ENCODE measurements at regions not wholly inside any gene's neighbourhood (a gene's known extent, or its start where the extent isn't known, plus 50 kb on each side); places are given as distances from the start of the nearest gene placed in this dataset.
"Not testable (repeated sequence)": the region's sequence is repeated elsewhere in the genome, so short reads cannot be mapped to it uniquely, and the experiment has no call there.

- H3K27me3 ChIP-seq (ENCODE audit: control insufficient read depth in 1 of 2, insufficient read depth in 2 of 2, low read length in 2 of 2): no peaks in the 10 kb centered on the region
Observed at GRCh38 chr7:17098515-17098914, 199.9 kb upstream of the AHR start.

GRCh38 chr7:17099083-17099973 lies 199.1 kb upstream of the AHR start:
- H3K9ac ChIP-seq (ENCODE audit: low read length): no peak overlapping the region
- H3K9me3 ChIP-seq (ENCODE audit: low read length): no peaks in the 10 kb centered on the region
- no peaks in the 10 kb centered on the region for H3K36me3 ChIP-seq (ENCODE audit: insufficient read depth, low read length)
- H3K4me3 ChIP-seq (ENCODE audit: low read depth in 1 of 2, low read length in 2 of 2): no peak overlapping the region
- no peaks in the 10 kb centered on the region for H3K4me1 ChIP-seq (ENCODE audit: insufficient read depth, low read length)
- H3K27me3 ChIP-seq (ENCODE audit: control insufficient read depth in 1 of 2, insufficient read depth in 2 of 2, low read length in 2 of 2): no peaks in the 10 kb centered on the region
- no peak overlapping the region for H3K27ac ChIP-seq (ENCODE audit: low read depth, low read length)

More at GRCh38 chr7:17098515-17098914, 199.9 kb upstream of the AHR start:
- no peaks in the 10 kb centered on the region for H3K4me1 ChIP-seq (ENCODE audit: insufficient read depth, low read length)
- H3K36me3 ChIP-seq (ENCODE audit: insufficient read depth, low read length): no peaks in the 10 kb centered on the region
- no peak overlapping the region for H3K4me3 ChIP-seq (ENCODE audit: low read depth in 1 of 2, low read length in 2 of 2)
- no peak overlapping the region for H3K9ac ChIP-seq (ENCODE audit: low read length)
- no peak overlapping the region for H3K27ac ChIP-seq (ENCODE audit: low read depth, low read length)
- no peaks in the 10 kb centered on the region for H3K9me3 ChIP-seq (ENCODE audit: low read length)

- H3K4me1 ChIP-seq (ENCODE audit: insufficient read depth, low read length); H3K36me3 ChIP-seq (ENCODE audit: insufficient read depth, low read length); H3K9me3 ChIP-seq (ENCODE audit: low read length); H3K27me3 ChIP-seq (ENCODE audit: control insufficient read depth in 1 of 2, insufficient read depth in 2 of 2, low read length in 2 of 2); H3K9ac ChIP-seq (ENCODE audit: low read length); H3K27ac ChIP-seq (ENCODE audit: low read depth, low read length); H3K4me3 ChIP-seq (ENCODE audit: low read depth in 1 of 2, low read length in 2 of 2): not testable (repeated sequence)
Observed at GRCh38 chr7:17099974-17100509, 198.4 kb upstream of the AHR start.

GRCh38 chr7:17101207-17101696 lies 197.2 kb upstream of the AHR start:
- H3K4me3 ChIP-seq (ENCODE audit: low read depth in 1 of 2, low read length in 2 of 2): no peak overlapping the region
- no peak overlapping the region for H3K27ac ChIP-seq (ENCODE audit: low read depth, low read length)
- H3K4me1 ChIP-seq (ENCODE audit: insufficient read depth, low read length): no peaks in the 10 kb centered on the region
- no peaks in the 10 kb centered on the region for H3K27me3 ChIP-seq (ENCODE audit: control insufficient read depth in 1 of 2, insufficient read depth in 2 of 2, low read length in 2 of 2)
- no peak overlapping the region for H3K9ac ChIP-seq (ENCODE audit: low read length)
- H3K9me3 ChIP-seq (ENCODE audit: low read length): no peaks in the 10 kb centered on the region
- no peaks in the 10 kb centered on the region for H3K36me3 ChIP-seq (ENCODE audit: insufficient read depth, low read length)

- Histone ChIP-seq H3K27ac (ENCODE audit: low read depth, low read length) (no peak overlapping the region), H3K9me3 (ENCODE audit: low read length) (no peaks in the 10 kb centered on the region), H3K9ac (ENCODE audit: low read length) (no peak overlapping the region), H3K4me3 (ENCODE audit: low read depth in 1 of 2, low read length in 2 of 2) (no peak overlapping the region), H3K27me3 (ENCODE audit: control insufficient read depth in 1 of 2, insufficient read depth in 2 of 2, low read length in 2 of 2) (no peaks in the 10 kb centered on the region), H3K4me1 (ENCODE audit: insufficient read depth, low read length) (no peaks in the 10 kb centered on the region), H3K36me3 (ENCODE audit: insufficient read depth, low read length) (no peaks in the 10 kb centered on the region)
Observed at GRCh38 chr7:17103170-17103569, 195.3 kb upstream of the AHR start.

- no peaks in the 10 kb centered on the region for H3K4me1 ChIP-seq (ENCODE audit: insufficient read depth, low read length)
- H3K36me3 ChIP-seq (ENCODE audit: insufficient read depth, low read length): no peaks in the 10 kb centered on the region
- H3K27ac ChIP-seq (ENCODE audit: low read depth, low read length): no peak overlapping the region
- H3K9ac ChIP-seq (ENCODE audit: low read length): no peak overlapping the region
- H3K4me3 ChIP-seq (ENCODE audit: low read depth in 1 of 2, low read length in 2 of 2): no peak overlapping the region
- H3K9me3 ChIP-seq (ENCODE audit: low read length): no peaks in the 10 kb centered on the region
- H3K27me3 ChIP-seq (ENCODE audit: control insufficient read depth in 1 of 2, insufficient read depth in 2 of 2, low read length in 2 of 2): no peaks in the 10 kb centered on the region
Observed at GRCh38 chr7:17103984-17104383, 194.5 kb upstream of the AHR start.

GRCh38 chr7:17104419-17104818 lies 194.0 kb upstream of the AHR start:
- Histone ChIP-seq H3K4me3 (ENCODE audit: low read depth in 1 of 2, low read length in 2 of 2) (no peak overlapping the region), H3K27me3 (ENCODE audit: control insufficient read depth in 1 of 2, insufficient read depth in 2 of 2, low read length in 2 of 2) (no peaks in the 10 kb centered on the region), H3K9ac (ENCODE audit: low read length) (no peak overlapping the region), H3K9me3 (ENCODE audit: low read length) (no peaks in the 10 kb centered on the region), H3K27ac (ENCODE audit: low read depth, low read length) (no peak overlapping the region), H3K36me3 (ENCODE audit: insufficient read depth, low read length) (no peaks in the 10 kb centered on the region), H3K4me1 (ENCODE audit: insufficient read depth, low read length) (no peaks in the 10 kb centered on the region)

GRCh38 chr7:17105701-17106100 lies 192.8 kb upstream of the AHR start:
- Histone ChIP-seq H3K9ac (ENCODE audit: low read length) (no peak overlapping the region), H3K27ac (ENCODE audit: low read depth, low read length) (no peak overlapping the region), H3K4me3 (ENCODE audit: low read depth in 1 of 2, low read length in 2 of 2) (no peak overlapping the region), H3K9me3 (ENCODE audit: low read length) (no peaks in the 10 kb centered on the region), H3K27me3 (ENCODE audit: control insufficient read depth in 1 of 2, insufficient read depth in 2 of 2, low read length in 2 of 2) (no peaks in the 10 kb centered on the region), H3K4me1 (ENCODE audit: insufficient read depth, low read length) (no peaks in the 10 kb centered on the region), H3K36me3 (ENCODE audit: insufficient read depth, low read length) (no peaks in the 10 kb centered on the region)

- no peak overlapping the region for H3K27ac ChIP-seq (ENCODE audit: low read depth, low read length)
- H3K9me3 ChIP-seq (ENCODE audit: low read length): no peaks in the 10 kb centered on the region
- H3K4me3 ChIP-seq (ENCODE audit: low read depth in 1 of 2, low read length in 2 of 2): no peak overlapping the region
- H3K27me3 ChIP-seq (ENCODE audit: control insufficient read depth in 1 of 2, insufficient read depth in 2 of 2, low read length in 2 of 2): no peaks in the 10 kb centered on the region
- no peak overlapping the region for H3K9ac ChIP-seq (ENCODE audit: low read length)
- H3K36me3 ChIP-seq (ENCODE audit: insufficient read depth, low read length): no peaks in the 10 kb centered on the region
- H3K4me1 ChIP-seq (ENCODE audit: insufficient read depth, low read length): no peaks in the 10 kb centered on the region
Observed at GRCh38 chr7:17108049-17108584, 190.3 kb upstream of the AHR start.

- Histone ChIP-seq H3K4me1 (ENCODE audit: insufficient read depth, low read length) (no peaks in the 10 kb centered on the region), H3K4me3 (ENCODE audit: low read depth in 1 of 2, low read length in 2 of 2) (no peak overlapping the region)
Observed at GRCh38 chr7:17109020-17109419, 189.4 kb upstream of the AHR start.

GRCh38 chr7:17113770-17114169 lies 184.7 kb upstream of the AHR start:
- not testable (repeated sequence) for H3K9ac ChIP-seq (ENCODE audit: low read length); H3K27me3 ChIP-seq (ENCODE audit: control insufficient read depth in 1 of 2, insufficient read depth in 2 of 2, low read length in 2 of 2); H3K4me1 ChIP-seq (ENCODE audit: insufficient read depth, low read length); H3K27ac ChIP-seq (ENCODE audit: low read depth, low read length); H3K36me3 ChIP-seq (ENCODE audit: insufficient read depth, low read length); H3K4me3 ChIP-seq (ENCODE audit: low read depth in 1 of 2, low read length in 2 of 2); H3K9me3 ChIP-seq (ENCODE audit: low read length)

More at GRCh38 chr7:17109020-17109419, 189.4 kb upstream of the AHR start:
- Histone ChIP-seq H3K27ac (ENCODE audit: low read depth, low read length) (no peak overlapping the region), H3K9me3 (ENCODE audit: low read length) (no peaks in the 10 kb centered on the region), H3K9ac (ENCODE audit: low read length) (no peak overlapping the region), H3K36me3 (ENCODE audit: insufficient read depth, low read length) (no peaks in the 10 kb centered on the region), H3K27me3 (ENCODE audit: control insufficient read depth in 1 of 2, insufficient read depth in 2 of 2, low read length in 2 of 2) (no peaks in the 10 kb centered on the region)
